22Rv1 (cell line): ENCODE measurements at regions not wholly inside any gene's neighbourhood (a gene's known extent, or its start where the extent isn't known, plus 50 kb on each side); places are given as distances from the start of the nearest gene placed in this dataset.

Experiments used
- CTCF ChIP-seq: fragments of 450-650 bp; IDR thresholded peaks from 2 replicates; pipeline ENCODE4 v1.5.1; 2017; ENCODE audit warnings: mild to moderate bottlenecking
- ZFX ChIP-seq: fragments of 450-650 bp; IDR thresholded peaks from 2 replicates; pipeline ENCODE4 v1.6.1; 2017; ENCODE audit warnings: antibody characterized with exemption, borderline replicate concordance

- TF ChIP-seq CTCF, result no peak
- TF ChIP-seq ZFX, result no peak
Measured at GRCh38 chr17:69916761-69917160, 158.3 kb upstream of the KCNJ16 start.
